NCI-H1436 (cell line): ENCODE measurements at regions not wholly inside any gene's neighbourhood (a gene's known extent, or its start where the extent isn't known, plus 50 kb on each side); places are given as distances from the start of the nearest gene placed in this dataset.
"Not testable (repeated sequence)": the region's sequence is repeated elsewhere in the genome, so short reads cannot be mapped to it uniquely, and the experiment has no call there.

Experiments
- DNase-seq: peaks from one replicate; lab custom pipeline; 2025; lab: John Stamatoyannopoulos, UW

DNA sequence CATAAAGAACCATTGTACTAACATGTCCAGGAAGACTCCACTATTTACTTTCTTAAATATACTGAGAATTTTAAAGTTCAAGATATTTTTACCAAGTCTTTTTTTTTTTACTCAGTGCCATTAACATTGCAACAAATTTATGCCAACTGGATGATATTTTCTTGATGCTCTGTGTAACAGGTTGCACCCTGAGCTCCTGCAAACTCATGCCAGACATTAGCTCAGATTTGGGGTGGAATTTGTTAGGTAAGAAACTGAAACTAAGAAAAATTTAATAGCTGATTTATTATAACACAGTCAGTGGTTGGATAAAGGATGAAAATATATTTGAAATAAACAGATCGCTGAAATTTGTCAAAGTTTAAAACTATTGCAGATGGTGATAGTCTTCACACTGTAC, 228.6 kb upstream of the SPHKAP start:
- no peak for DNase-seq

DNA sequence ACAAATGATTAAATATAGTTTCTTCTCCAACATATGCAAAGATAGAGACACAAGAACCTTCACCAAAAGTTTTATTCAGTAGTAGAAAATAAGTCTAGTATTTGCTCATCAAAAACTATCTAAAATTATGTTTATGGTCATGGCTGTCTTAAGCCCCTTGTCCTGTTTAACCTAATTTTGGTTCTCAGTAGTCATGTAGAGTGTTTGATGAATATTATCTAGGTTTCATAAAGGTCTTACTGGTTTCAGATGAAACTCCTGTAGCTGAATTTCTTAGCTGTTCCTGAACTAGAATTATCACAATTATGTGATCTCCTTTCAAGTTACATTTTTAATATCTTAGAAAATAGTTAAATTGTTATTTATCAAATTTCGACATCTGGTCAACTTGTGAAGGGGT, 228.0 kb upstream of the SPHKAP start:
- DNase-seq, result no peak

DNA sequence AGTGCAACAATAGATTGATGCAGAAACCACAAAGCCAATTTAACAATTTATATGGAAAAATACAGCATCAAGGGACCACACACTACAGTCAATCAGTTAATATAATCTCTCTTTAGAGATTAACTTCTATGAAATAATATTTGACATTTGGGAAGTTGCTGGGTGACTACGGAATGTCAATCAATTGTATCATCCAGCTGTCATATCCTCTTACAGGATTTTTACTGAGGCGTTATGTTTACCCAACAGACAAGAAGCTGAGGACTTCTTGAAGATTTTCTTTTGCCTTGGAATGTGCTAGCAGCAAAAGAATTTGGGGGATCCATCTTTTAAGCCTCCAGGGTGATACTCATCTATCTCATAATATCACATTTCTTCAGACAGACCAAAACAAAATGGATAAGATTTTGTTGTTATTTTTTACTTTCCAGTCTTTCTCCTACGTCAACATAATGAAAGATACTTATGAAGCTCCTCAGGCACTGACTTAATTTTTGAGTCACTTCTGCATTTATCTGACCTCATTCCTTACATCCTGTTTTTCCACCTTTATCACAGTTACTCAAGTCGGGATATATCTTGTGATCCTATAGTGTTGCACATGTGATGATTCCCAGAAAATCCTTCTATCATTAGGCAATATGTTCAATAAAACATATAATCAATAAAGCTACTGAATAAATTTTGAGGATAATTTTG, 227.2 kb upstream of the SPHKAP start:
- DNase-seq, result no peak

DNA sequence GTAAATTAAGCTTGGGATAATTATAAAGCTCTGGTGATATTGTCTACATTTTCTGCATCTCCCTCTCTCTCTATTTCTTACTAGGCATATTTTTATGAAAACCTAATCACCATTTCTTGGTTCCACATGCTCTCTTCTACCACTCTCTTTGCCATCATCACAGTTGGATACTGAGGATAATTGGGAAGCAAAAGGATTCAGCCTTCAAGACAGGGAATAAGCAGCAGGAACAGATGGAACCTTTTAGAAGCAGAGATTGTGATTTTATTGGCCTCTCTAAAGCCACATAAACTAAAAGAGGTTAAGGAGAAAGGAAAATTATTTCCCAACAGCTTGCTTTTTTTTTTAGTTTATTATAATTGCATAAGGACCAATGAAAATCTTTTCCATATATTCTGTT, 226.3 kb upstream of the SPHKAP start:
- no peak for DNase-seq

DNA sequence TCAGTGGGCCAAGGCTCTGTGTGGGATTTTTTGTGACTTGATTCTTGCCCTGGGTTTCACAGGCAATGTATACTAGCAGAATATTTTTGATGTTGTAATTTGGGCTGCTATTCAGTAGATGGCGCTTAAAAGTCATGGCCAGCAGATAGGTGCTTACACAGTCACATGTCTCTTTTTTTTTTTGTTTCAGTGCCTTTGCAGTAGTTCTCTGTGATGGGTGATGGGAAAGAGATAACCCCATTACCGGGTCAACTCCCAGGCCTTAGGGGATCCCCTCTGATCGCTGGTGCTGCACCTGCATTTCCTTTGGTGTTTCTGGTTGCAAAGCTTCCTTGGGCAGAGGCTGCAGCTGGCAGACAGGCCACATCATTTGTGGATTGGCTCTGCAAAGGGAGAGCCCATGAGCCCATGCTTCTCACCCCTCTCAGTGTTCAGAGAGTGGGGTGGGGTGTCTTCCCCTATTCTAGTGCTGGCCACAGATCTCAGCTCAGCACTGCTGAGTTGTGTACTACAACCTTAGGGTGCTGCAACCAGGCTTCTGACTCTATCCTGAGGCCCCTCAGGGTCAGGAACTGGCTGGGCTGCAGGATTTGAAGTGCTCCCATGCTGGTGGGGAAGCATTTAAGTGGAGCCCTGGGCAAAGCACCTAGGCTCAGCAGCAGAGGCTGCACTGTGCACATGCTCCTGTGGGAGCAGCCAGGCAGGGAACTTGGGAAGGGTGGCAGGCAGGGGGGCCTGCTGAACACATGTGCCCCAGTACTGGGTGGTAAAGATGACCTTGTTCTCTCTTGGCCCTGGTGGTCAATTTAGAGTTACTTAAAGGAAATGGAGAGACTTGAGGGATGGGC, 219.8 kb upstream of the SPHKAP start:
- no peak for DNase-seq

DNA sequence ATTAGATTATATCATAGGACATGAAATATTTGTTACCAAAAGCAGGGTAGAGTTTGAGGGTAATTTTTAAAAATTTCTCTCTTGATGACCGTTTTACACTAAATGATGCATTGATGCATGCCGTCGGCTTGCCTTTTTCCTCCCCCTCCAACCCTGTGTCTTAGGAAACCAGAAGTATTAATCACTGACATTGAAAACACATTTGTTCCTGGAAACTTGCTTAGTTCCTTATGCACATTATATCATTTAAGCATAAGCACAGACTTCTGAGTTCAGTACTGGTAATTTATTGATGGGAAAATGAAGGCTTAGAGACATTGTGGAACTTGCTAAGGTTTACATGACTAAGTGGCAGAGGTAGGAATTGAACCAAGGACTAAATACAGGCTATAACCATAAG, 206.3 kb upstream of the SPHKAP start:
- DNase-seq, result no peak

DNA sequence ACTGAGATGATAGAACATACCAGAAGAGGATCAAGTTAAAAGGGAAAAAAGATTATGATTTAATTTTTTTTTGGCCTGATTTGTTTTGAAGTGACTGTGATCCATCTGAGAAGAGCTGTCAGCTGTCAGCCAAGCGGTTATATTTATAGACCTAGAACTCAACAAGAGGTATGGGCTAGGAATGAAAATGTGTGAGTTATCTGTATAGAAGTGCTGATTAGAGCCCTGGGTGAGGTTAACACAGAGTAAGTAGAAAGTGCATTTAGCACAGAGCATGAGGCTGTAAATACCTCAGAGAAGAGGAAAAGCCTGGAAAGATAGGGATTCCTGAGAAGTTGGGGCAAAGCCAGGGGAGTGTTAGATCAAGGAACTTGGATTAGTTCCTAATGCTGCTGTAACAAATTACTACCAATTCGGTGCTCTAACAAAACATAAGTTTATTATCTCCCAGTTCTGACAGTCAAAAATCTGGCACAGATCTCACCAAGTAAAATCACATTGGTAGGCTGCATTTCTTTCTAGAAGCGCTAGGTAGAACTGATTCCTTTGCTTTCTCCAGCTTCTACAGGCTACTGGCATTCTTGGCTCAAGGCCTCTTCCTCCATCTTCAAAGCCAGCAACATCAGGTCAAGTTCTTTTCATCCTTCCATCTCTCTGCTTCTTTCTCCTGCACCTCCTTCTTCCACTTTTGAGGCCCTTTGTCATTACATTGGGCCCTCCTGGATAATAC, 197.4 kb upstream of the SPHKAP start:
- DNase-seq, result no peak

DNA sequence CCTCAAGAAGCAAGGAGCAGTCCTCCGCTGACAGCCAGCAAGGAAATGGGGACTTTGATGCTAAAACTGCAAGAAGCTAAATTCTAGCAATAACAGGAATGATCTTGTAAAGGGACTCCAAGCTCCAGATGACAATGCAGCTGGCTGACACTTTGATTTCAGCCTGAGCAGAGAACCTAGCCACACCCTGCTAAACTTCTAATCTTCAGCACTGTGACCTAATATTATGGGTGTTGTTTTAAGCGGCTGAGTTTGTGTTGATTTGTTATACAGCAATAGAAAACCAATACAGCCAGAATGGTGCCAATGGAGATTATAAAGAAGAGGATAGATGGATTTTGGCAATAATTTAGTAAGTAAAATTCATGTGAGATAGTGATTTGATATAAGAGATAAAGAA, 196.7 kb upstream of the SPHKAP start:
- no peak for DNase-seq

DNA sequence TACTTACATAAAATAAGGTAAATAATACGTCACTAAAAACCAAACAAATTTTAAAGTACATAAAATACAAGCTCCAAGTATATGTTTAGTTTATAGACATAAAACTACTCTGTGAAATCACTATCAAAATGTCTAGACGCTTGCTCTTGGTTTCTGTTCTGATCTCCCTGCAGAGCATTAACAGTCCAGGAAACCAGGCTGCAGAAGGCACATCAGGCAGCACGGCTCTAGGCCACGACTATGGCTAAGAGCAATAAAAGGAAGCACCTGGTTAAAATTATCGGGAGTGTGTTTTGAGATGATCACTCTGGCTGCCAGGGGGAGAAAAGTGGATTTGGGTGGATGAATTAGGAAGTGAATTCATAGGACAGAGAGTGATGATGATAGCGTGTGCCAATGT, 196.0 kb upstream of the SPHKAP start:
- DNase-seq, result no peak

DNA sequence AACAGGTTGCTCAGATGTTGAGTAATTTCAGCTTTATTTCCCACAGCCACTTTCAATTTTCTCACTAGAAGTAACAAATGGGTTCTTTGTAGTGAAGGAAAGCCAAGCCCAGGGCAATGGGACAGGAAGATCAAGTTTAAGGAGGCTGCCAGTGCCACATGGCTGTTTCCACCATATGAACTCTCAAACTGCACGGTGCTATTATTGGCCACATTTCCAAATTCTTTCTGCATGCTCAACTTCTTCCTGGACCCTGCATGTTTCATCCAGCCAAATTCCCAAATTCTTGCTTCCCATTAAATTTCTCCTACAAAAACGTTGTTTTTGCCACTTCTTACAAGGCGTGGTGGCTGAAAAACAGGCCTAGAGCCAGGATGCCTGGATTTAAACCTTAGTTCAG, 193.3 kb upstream of the SPHKAP start:
- DNase-seq, result no peak

DNA sequence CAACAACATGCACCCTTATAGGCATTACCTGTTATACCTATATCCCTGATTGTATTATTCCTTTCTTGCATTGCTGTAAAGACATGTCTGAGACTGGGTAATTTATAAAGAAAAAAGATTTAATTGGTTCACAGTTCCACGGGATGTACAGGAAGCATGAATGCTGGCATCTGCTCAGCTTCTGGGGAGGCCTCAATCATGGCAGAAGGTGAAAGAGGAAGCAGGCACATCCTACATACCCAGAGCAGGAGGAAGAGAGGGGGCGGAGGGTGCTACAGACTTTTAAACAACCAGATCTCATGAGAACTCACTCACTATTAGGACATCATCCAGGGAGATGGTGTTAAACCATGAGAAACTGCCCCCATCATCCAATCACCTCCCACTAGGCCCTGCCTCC, 191.7 kb upstream of the SPHKAP start:
- no peak for DNase-seq

DNA sequence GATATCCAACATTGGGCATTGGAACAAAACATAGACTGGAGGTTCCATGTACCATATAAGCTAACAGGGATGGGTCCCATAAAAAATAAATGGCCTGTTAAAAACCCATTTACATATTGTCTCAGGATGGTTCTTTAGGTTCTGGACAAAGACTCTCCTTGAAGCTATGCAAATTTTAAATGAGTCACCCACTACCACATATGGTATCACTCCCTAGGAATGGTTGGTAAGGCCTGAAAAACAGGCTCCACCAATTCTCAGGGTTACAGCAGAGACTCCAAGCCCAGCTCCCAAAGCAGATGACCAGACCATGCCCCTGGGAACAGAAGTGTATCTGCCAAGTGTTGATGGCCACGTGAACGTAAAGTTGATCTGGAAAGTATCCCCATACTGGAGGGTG, 190.7 kb upstream of the SPHKAP start:
- no peak for DNase-seq

DNA sequence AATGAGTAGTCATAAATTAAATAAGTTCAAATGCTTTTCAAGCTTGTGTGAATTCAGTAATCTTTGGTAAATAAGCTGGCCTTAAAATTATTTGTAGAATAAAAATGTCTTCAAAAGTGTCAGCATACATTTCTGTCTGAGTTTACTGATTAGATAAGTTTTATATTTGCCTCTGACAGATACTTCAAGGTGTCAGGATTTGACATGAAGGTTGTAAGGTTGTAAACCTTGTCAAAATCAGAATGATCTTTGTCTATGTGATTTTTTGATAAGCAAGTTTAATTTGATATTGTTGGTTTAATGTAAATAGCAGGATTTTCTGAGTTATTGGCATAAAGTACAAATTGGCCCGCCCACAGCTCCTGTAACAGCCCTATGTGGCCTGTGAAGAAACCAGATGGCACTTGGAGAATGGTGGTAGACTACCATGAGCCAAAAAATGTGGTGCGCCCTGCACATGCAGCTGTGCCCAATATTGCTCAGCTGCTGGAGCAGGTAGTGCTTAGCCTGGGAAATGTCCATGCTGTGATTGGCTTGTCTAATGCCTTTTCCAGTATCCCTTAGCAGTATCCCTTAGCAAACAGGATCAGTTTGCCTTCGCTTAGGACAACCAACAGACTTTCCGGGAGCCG, 188.0 kb upstream of the SPHKAP start:
- DNase-seq, result no peak

DNA sequence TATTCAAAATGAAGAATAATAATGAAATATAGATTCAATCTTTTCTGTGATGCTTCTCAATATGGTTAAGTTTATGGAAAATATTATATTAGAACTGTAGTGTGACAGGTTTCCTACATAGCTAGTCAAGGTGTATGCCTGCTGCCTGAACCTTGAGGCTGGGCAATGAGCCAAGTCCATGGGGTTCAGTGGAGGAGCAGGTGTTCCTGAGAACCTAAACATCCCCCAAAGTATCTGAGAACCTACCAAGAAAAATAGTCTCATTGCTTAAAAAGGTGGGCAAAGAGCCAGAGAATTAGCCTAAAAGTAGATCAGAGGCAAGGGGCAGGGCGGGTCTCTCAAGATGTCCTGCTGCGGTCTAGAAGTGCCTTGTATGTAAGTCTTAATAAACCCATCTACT, 185.9 kb upstream of the SPHKAP start:
- DNase-seq, result no peak

DNA sequence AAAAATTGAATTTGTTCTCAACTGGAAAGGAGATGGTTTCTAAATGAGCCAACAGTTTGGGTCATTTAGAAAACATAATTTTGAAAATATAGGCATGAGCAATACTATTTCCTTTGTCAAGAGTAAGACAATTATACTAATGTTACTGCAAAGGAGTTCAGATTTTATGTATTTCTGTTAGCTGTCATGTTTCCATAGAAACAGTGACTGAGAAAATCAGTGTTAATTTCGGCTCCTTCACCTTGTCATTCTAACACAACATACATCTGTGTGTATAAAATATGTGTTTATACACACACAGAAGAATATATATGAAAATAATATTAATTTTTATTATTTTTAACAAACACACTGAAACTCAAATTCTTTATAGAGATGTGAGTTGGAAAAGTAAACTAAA, 178.0 kb upstream of the SPHKAP start:
- DNase-seq, result no peak

DNA sequence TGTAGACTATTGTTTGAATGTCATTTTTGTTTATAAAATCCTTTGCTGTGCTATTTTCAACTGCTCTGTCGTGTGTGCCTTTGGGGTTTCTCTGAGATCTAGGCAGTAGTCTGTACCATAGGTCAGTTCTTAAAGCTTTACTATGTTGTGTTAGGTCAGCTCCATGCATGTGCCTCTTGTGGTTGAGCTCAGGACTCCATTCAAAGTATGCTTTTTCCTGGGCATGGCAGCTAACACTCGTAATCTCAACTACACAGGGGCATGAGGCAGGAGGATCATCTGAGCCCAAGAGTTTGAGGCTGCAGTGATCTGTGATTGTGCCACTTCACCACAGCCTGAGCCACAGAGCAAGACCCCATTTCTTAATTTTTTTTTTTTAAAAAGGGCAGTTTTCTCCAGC, 174.4 kb upstream of the SPHKAP start:
- no peak for DNase-seq

DNA sequence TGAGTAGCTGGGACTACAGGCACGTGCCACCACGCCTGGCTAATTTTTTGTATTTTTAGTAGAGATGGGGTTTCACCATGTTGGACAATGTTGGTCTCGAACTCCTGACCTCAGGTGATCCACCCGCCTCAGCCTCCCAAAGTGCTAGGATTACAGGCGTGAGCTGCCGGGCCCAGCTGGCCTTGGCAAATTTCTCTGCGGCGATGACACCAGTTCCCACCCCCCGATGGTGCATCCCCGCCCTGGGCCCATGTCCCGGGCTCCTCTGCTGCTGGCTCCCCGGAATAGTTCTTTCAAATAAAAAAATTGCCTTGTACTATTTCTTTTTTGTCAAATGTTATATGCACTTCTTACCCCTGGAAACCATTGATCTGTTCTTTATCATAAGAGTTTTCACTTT, 171.5 kb upstream of the SPHKAP start:
- not testable (repeated sequence) for DNase-seq

DNA sequence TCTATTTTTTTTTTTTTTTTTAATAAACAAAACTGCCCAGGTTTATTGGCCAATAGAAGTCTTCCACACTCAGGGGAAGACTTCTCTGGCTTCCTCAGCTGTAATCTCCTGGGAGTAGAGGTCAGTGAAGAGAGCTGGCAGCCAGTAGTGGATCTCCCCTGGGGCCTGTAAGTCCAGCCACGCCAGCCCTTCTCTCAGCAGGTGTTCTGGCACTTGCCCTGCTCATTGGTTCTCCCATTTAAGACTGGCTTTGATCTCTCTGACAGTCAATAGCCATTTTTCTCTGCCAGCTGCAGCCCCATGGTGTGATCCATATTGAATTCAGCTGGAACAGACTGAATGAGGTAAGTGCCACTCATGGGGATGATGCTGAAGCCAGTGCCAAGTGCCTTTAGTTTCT, 170.6 kb upstream of the SPHKAP start:
- no peak for DNase-seq

DNA sequence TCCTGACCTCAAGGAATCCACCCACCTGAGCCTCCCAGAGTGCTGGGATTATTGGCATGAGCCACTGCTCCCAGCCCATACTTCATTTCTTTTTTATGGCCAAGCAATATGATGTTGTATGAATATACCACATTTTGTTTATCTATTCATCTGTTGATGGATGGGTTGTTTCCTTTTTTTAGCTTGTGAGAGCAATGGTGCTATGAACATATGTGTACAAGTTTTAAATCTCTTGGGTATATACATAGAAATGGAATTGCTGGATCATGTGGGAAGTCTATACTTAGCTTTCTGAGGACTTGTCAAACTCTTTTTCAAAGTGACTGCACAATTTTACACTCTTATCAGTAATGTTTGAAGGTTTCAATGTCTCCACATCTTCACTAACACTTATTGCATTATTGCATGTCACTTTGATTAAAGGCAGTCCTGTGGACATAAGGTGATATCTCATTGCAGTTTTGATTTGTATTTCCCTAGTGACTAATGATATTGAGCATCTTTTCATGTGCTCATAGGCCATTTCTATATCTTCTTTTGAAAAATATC, 167.1 kb upstream of the SPHKAP start:
- DNase-seq, result no peak

DNA sequence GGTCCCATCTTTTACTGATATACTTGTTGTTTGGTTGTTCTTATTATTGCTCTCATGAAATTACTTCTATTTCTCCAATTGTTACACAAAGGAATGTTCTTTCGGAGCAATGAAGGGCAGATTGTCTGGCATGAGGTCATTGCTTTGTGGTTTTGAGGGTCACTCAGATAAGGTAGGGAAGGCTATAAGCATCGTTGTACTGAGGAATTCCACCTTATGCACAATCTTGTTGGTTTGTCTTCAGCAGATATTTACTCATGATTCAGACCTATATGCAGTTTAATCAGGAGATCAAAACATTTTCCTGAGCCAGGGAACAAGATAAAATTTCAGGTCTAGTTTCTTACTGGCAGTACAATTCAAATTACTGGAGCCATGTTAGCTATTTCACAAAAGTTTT, 163.0 kb upstream of the SPHKAP start:
- no peak for DNase-seq

DNA sequence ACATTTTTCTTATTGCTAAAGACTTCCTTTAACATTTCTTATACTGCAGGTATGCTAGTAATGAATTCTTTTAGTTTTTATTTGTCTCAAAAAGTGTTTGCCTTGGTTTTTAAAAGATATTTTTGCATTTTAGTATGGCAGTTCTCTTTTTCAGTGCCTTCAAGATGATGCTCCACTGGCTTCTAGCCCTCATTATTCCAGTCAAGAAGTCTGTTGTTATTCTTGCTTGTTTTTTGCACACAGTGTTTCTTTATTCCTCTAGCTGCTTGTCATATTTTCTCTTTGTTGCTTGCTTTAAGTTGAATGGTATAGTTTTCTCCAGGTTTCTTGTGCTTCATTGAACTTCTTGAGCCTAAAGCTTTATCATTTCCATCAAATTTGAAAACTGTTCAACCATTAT, 158.0 kb upstream of the SPHKAP start:
- DNase-seq, result no peak

DNA sequence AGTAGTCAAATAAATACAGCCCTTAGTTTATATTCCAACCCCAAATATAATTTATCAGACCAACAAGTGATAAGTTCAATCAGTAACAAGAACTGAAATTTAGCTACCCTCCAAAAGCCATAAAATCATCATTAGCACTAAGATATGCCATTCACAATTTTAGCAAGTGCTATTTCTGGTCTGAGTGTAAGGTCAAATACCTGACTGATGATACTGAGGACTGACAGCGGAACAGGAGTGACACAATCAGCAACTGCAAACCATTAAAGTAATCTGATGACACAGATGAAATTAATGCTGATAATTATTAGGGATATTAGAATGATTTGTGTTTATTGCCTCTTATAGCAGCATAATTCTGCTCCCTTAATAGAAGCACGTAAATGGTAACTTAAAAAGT, 152.7 kb upstream of the SPHKAP start:
- DNase-seq, result no peak
